HG02588 (cell line): ENCODE measurements at regions not wholly inside any gene's neighbourhood (a gene's known extent, or its start where the extent isn't known, plus 50 kb on each side); places are given as distances from the start of the nearest gene placed in this dataset.

Source experiments
- ATAC-seq: cut with Tn5 transposase; IDR thresholded peaks from one replicate; pipeline ENCODE4 v1.9.1; 2021; ENCODE audit warnings: mild to moderate bottlenecking, moderate library complexity; ENCODE audit not compliant: unreplicated experiment

GRCh38 chr11:42161886-42162285, 702.4 kb upstream of the LRRC4C start:
- no peak for ATAC-seq

DNA sequence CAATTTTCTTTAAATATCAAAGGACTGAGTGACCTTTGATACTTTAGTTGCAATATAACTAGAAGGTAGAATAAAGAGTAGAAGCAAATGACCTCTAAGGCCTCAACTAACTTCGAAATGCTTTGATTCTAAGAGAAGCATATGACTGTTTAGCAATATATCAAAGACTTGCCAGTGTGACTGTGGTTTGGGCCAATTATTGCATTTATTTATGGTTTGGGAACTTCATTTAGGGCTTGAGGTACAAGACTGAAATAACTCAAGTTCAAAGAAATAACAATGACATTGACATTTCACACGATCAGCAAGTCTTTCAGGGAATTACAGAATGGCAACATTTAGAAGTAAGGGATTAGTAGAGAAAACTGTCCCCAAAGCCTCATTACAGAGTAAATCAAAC, 709.7 kb upstream of the LRRC4C start:
- no peak for ATAC-seq

DNA sequence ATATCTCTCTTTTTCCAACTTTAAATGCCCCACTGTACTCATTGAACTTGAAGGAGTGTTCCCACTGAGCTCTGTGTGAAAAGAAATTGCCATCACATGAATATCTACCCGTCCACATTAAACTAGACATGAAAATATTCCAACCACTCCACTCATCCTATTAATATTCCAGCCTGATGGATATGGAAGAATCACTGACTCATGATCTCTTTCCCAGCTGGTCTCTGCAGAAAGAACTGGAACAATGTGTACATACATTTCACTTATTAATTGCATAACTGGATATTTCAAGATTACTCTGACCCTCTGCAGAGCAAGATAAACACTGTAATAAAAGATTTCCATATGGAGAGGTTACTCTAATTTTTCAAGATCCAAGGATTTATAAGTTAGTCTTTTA, 711.1 kb upstream of the LRRC4C start:
- no peak for ATAC-seq

DNA sequence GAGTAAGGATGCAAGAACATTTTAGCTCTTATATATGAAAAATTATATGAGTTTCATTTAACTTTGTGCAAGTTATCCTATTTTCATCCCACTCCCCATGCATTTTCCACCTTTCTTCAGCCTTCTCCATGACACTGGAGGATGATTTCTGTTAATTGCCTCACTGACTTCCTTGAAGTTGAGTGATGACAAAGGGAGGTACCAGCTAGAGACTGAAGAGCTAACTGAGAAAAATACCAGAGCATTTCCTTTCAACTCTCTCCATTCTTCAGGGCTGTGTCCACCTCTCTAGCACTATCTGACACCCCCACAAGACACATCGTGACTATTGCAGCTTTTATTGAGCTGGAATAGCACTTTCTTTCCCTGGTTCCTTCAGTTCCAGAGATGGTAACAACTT, 711.6 kb upstream of the LRRC4C start:
- ATAC-seq, result no peak

GRCh38 chr11:42172441-42172840, 713.0 kb upstream of the LRRC4C start:
- no peak for ATAC-seq

DNA sequence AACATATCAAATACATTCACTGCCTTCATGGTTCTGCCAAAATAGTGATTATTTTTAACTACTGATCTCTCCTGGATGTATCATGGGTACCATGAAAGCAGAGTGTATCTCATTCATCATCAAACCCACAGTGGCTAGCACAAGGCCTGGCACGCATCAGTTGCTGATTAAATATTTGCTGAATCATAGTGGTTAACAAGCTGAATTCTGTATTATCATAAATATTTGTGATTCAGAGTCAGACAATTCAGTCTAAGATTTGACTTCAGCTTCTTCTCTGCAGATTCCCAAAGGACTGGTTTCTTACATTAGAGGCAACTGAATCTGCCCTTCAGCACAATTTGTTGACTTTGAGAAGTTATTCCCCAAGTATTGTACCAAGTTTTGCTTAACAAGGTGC, 715.8 kb upstream of the LRRC4C start:
- ATAC-seq, result no peak

DNA sequence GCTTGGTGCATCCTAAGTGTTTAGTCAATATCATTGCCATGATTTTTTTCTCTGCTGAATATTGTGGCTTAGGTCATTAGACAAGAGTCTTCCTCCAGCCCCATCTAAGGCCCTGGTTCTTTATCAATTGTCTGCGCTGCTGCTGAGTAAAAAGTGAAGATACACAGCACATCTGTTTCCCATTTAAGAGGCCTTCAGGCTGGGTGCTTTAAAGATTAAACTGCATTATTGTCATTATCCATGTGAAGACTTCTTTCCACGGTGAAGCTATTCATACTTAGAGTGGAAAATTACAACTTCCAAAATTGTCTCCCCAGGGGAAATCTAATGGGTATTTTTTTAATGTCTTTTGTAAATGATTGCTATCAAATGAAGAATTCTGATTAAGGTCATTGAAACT, 719.8 kb upstream of the LRRC4C start:
- no peak for ATAC-seq

- ATAC-seq, result no peak
Measured at GRCh38 chr11:42195289-42196013, 736.0 kb upstream of the LRRC4C start.

DNA sequence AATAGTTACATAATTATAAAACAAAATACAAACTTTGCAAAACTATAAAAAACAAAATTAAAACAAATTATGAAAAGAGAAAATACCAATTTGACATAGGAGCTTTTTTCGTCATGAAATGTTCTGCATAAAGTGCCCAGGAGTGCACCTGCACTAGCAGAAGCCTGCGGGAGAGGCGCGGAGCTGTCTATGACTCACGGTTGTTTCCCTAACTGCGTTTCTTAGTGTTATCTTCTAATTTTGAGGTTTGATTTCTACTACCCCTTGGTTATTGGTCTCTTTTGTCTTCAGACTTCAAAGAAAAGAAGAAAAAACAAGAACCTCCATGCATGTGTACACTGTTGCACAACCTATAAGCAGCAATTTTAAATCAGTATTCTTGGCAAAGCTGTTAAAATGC, 740.9 kb upstream of the LRRC4C start:
- no peak for ATAC-seq

GRCh38 chr11:42201603-42202148, 742.2 kb upstream of the LRRC4C start:
- no peak for ATAC-seq

- ATAC-seq, result no peak
Measured at GRCh38 chr11:42205518-42205917, 746.1 kb upstream of the LRRC4C start.

DNA sequence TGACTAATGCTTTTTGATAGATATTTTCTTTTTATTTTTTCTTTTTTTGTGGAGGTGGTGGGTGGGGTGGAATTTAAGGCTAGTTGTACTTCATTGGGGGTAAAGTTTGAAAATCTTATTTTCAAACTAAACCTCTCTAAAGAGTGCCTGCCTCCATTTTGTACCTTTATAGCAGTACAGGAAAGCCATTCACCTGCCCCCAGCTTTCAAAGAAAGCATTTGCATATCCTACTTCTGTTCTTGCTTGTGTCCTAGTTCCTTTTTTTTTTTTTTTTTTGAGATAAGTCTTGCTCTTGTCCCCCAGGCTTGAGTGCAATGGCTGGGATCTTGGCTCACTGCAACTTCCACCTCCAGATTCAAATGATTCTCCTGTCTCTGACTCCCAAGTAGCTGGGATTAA, 766.2 kb upstream of the LRRC4C start:
- peak; percentile 53 for ATAC-seq

GRCh38 chr11:42232673-42233072, 773.2 kb upstream of the LRRC4C start:
- no peak for ATAC-seq

DNA sequence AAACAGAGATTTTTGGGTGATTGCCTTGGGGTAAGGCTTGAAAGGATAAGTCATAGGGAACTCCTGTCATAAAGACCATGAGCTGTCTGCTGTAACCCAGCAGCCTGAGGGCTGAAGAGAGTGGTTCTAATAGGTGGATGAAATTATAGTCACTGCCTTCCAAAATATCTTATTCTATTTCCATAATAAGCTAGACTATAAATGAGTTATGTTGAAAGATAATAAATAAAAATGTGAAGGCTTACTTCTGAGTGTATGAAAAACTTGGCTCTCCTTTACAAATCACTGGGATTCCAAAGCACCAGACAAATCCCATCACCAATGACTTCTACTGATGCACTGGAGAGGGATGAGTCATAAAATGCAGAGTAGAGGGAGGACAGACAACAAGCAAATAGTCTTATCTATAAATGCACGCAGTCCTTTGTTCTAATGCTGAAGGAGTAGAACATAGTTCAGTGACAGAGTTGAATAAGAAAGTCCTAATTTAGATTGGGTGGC, 775.0 kb upstream of the LRRC4C start:
- ATAC-seq, result no peak

- ATAC-seq, result no peak
Measured at GRCh38 chr11:42237701-42238235, 778.3 kb upstream of the LRRC4C start.

- no peak for ATAC-seq
Measured at GRCh38 chr11:42239188-42239587, 779.7 kb upstream of the LRRC4C start.

- no peak for ATAC-seq
Measured at GRCh38 chr11:42243385-42243784, 783.9 kb upstream of the LRRC4C start.

DNA sequence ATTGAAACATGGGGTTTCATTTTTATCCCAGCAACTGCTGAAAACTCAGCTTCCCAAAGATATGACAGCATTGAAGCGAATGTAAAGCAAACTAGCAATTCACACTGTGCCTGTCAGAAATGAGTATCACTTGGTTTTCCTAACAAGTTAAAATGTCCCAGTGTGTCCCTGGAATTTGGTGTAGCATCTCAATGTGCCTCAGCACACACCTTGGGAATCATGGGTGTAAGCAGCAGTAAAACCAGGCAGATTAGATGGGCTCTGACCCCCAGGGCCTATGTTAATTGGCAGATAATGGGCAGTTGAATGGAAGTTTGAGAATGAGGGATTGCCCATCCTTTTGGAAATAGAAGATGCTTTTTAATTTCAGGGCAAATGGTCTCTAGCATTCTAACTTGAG, 784.9 kb upstream of the LRRC4C start:
- ATAC-seq, result no peak

DNA sequence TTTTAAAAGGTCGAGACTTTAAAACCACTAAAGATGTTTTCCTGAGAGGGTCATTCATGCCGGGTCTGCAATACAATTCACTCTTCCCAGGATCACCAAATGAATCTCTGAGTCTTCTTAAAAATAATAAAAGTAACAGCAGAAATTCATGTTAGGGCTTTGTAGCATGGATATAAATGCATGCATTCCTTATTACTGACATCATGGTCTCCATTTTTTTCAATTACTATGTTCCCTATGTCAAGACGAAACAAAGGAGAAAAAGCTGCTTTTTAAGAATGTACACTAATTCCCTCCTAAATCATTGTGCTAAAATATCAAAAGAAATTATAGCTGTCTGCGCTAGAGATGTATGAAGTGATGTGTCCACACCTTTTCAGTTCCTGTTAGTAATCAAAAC, 789.9 kb upstream of the LRRC4C start:
- ATAC-seq, result no peak

GRCh38 chr11:42249956-42250355, 790.5 kb upstream of the LRRC4C start:
- ATAC-seq, result no peak

GRCh38 chr11:42251984-42252383, 792.5 kb upstream of the LRRC4C start:
- no peak for ATAC-seq

GRCh38 chr11:42253156-42253555, 793.7 kb upstream of the LRRC4C start:
- no peak for ATAC-seq

DNA sequence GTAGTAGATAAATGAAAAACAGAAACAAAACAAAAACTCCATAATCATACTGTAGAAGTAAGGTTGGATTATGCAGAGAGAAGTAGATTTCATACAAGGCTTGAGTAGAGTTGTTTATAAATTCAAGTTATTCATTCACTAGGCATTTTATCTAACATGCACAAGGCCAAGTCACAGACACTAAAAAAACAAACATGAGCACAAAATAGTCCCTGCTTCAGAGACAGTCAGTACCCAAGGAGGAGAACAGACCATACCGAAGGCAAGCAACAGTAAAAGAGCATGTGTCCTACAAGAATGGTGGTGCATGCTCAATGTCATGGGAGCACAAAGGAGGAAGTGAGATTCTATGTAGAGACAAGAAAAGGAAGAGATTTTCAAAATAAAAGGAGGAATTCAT, 796.5 kb upstream of the LRRC4C start:
- no peak for ATAC-seq
